Liver (tissue), 8 donors: ENCODE measurements at regions not wholly inside any gene's neighbourhood (a gene's known extent, or its start where the extent isn't known, plus 50 kb on each side); places are given as distances from the start of the nearest gene placed in this dataset.

Experiments used
- DNase-seq: peaks from one replicate; pipeline ENCODE4 v3.0.0-alpha.2; 2017; ENCODE audit warnings: low spot score
- H3K27ac ChIP-seq, 2 donors: one replicate each; pipeline ENCODE4 v1.7.0; 2013; ENCODE audit warnings: inconsistent platforms in 2 of 2, low read length in 2 of 2, control low read depth in 1 of 2, low read depth in 1 of 2, mild to moderate bottlenecking in 1 of 2
- H3K27me3 ChIP-seq, 4 donors: one replicate each; pipeline versions ENCODE4 v1.6.1 to v1.7.0; 2013; ENCODE audit warnings: low read length in 3 of 4, inconsistent platforms in 1 of 4, mild to moderate bottlenecking in 1 of 4, moderate library complexity in 1 of 4; ENCODE audit not compliant: control insufficient read depth in 4 of 4, insufficient read depth in 4 of 4
- H3K36me3 ChIP-seq, 4 donors: one replicate each; pipeline versions ENCODE4 v1.6.1 to v1.7.0; 2013; ENCODE audit warnings: low read length in 3 of 4, mild to moderate bottlenecking in 3 of 4, low read depth in 1 of 4, moderate library complexity in 1 of 4; ENCODE audit not compliant: control insufficient read depth in 4 of 4, insufficient read depth in 3 of 4
- H3K4me1 ChIP-seq, 4 donors: one replicate each; pipeline versions ENCODE4 v1.6.1 to v1.7.0; 2013; ENCODE audit warnings: low read length in 3 of 4, mild to moderate bottlenecking in 3 of 4, moderate library complexity in 1 of 4; ENCODE audit not compliant: control insufficient read depth in 4 of 4, insufficient read depth in 4 of 4
- H3K4me3 ChIP-seq, 3 donors: one replicate each; pipeline versions ENCODE4 v1.6.1 to v1.7.0; 2013; ENCODE audit warnings: low read length in 3 of 3, control low read depth in 1 of 3, low read depth in 1 of 3, mild to moderate bottlenecking in 1 of 3
- H3K9ac ChIP-seq, 2 donors: one replicate each; pipeline ENCODE4 v1.7.0; 2013; ENCODE audit warnings: low read length in 2 of 2, mild to moderate bottlenecking in 2 of 2, moderate library complexity in 2 of 2, control low read depth in 1 of 2, low read depth in 1 of 2
- H3K9me3 ChIP-seq, 4 donors: one replicate each; pipeline versions ENCODE4 v1.6.1 to v1.7.0; 2013; ENCODE audit warnings: low read length in 3 of 4; ENCODE audit not compliant: control insufficient read depth in 4 of 4
- EGR1 ChIP-seq, 2 donors: IDR thresholded peaks; 2 replicates each; pipeline ENCODE4 v1.6.1; 2016 to 2018; ENCODE audit warnings: antibody characterized with exemption in 2 of 2, low read depth in 2 of 2
- FOXA1 ChIP-seq: IDR thresholded peaks from 2 replicates; pipeline ENCODE4 v1.6.1; 2016; ENCODE audit warnings: antibody characterized with exemption
- FOXA2 ChIP-seq: IDR thresholded peaks from 2 replicates; pipeline ENCODE4 v1.6.1; 2016; ENCODE audit warnings: antibody characterized with exemption
- GABPA ChIP-seq, 2 donors: IDR thresholded peaks in 1 of 2; conservative IDR thresholded peaks in 1 of 2; 2 replicates each; pipeline ENCODE4 v1.6.1; 2016; ENCODE audit warnings: antibody characterized with exemption in 2 of 2, mild to moderate bottlenecking in 1 of 2, moderate library complexity in 1 of 2
- HNF4A ChIP-seq, 2 donors: conservative IDR thresholded peaks; 2 replicates each; pipeline ENCODE4 v1.6.1; 2016; ENCODE audit warnings: antibody characterized with exemption in 2 of 2, mild to moderate bottlenecking in 2 of 2
- HNF4G ChIP-seq: IDR thresholded peaks from 2 replicates; pipeline ENCODE4 v1.6.1; 2016; ENCODE audit warnings: antibody characterized with exemption
- JUND ChIP-seq, 2 donors: IDR thresholded peaks; 2 replicates each; pipeline ENCODE4 v1.6.1; 2016; ENCODE audit warnings: antibody characterized with exemption in 2 of 2
- NR2F2 ChIP-seq: IDR thresholded peaks from 2 replicates; pipeline ENCODE4 v1.6.1; 2016; ENCODE audit warnings: antibody characterized with exemption
- RAD21 ChIP-seq, 2 donors: IDR thresholded peaks; 2 replicates each; pipeline ENCODE4 v1.6.1; 2016; ENCODE audit warnings: antibody characterized with exemption in 2 of 2, mild to moderate bottlenecking in 2 of 2
- RXRA ChIP-seq, 2 donors: IDR thresholded peaks; 2 replicates each; pipeline ENCODE4 v1.6.1; 2017 to 2018; ENCODE audit warnings: antibody characterized with exemption in 2 of 2, mild to moderate bottlenecking in 1 of 2
- SP1 ChIP-seq: IDR thresholded peaks from 2 replicates; pipeline ENCODE4 v1.6.1; 2018; ENCODE audit warnings: antibody characterized with exemption, mild to moderate bottlenecking
- TAF1 ChIP-seq: conservative IDR thresholded peaks from 2 replicates; pipeline ENCODE4 v1.6.1; 2016; ENCODE audit warnings: antibody characterized with exemption, mild to moderate bottlenecking
- YY1 ChIP-seq: IDR thresholded peaks from 2 replicates; pipeline ENCODE4 v1.6.1; 2016; ENCODE audit warnings: antibody characterized with exemption, mild to moderate bottlenecking
- WGBS: extraction: QIAGEN DNeasy Blood & Tissue Kit; methylation state at CpG from one replicate; pipeline ENCODE4 v1.1.7; 2013; 5-methylcytosine and 5-hydroxymethylcytosine counted together
- TF ChIP-seq, protein P1 (sequence below): IDR thresholded peaks from 2 replicates; pipeline ENCODE4 v1.6.1; 2016; ENCODE audit warnings: antibody characterized with exemption
- TF ChIP-seq, protein P2 (sequence below): IDR thresholded peaks from 2 replicates; pipeline ENCODE4 v1.6.1; 2016; ENCODE audit warnings: antibody characterized with exemption
- TF ChIP-seq, protein P3 (sequence below): IDR thresholded peaks from 2 replicates; pipeline ENCODE4 v1.6.1; 2016; ENCODE audit warnings: antibody characterized with exemption
- TF ChIP-seq, protein P4 (sequence below): IDR thresholded peaks from 2 replicates; pipeline ENCODE4 v1.6.1; 2016; ENCODE audit warnings: antibody characterized with exemption, mild to moderate bottlenecking
- TF ChIP-seq, protein P5 (sequence below): fragments of 150-350 bp; IDR thresholded peaks from 2 replicates; pipeline ENCODE4 v1.5.1; 2017; ENCODE audit warnings: improper control_type of control experiment, low read depth, low read length; ENCODE audit not compliant: missing input control
- donor health status: healthy.
- donor health status: healthy.
- donor health status: healthy.
- donor health status: healthy.
- donor health status: healthy.

DNA sequence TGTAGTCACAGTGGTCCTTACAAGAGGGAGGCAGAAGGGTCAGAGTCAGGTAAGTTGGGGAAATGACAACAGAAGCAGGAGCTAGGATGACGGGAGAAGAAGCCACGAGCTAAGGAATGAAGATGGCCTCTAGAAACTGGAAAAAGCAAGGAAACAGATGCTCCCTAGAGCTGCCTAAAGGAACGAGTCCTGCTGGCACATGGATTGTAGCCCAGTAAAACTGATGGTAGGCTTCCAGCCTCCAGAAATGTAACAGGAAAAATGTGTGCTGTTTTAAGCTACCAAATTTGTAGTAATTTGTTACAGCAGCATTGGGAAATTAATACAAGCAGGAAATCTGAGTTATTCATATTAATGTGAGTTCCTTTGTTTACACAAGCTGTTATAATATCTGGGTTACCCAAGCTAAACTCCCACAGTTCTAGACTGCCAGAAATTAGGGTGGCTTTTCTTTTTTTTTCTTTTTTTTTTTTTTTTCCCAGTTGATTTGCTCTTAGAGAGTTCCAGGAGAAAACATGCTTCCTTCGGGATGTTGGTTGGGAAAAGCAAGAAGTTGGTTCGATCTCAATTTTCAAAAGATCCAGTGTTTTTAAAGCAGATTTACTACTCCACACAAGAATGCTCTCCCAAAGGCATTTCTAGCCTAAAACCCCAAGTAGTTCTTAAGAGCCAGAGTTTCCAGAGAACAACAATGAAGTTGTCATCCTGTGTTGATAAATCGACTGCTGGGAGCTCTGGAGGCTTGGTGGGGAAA lies 400.0 kb upstream of the SLC24A2 start:
- WGBS, result 54% methylated on average over 6 of the region's 6 CpGs
- Histone ChIP-seq H3K9me3 (no peaks in the 10 kb centered on the region), H3K4me3 (no peak overlapping the region), H3K4me1 (no peaks in the 10 kb centered on the region), H3K9ac (no peak overlapping the region), H3K36me3 (no peaks in the 10 kb centered on the region), H3K27me3 (peaks cover 0 to 3% (median 0%) of the 10 kb centered on the region in 4 donors), H3K27ac (no peak overlapping the region)
- TF ChIP-seq NR2F2, result no peak
- TF ChIP-seq FOXA1, result no peak
- TF ChIP-seq RXRA (IDR thresholded peaks at IDR 0.05), result no peak
- no peak for TF ChIP-seq YY1
- TF ChIP-seq, protein P1, sequence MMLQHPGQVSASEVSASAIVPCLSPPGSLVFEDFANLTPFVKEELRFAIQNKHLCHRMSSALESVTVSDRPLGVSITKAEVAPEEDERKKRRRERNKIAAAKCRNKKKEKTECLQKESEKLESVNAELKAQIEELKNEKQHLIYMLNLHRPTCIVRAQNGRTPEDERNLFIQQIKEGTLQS, result no peak
- no peak for TF ChIP-seq HNF4G
- TF ChIP-seq, protein P2, sequence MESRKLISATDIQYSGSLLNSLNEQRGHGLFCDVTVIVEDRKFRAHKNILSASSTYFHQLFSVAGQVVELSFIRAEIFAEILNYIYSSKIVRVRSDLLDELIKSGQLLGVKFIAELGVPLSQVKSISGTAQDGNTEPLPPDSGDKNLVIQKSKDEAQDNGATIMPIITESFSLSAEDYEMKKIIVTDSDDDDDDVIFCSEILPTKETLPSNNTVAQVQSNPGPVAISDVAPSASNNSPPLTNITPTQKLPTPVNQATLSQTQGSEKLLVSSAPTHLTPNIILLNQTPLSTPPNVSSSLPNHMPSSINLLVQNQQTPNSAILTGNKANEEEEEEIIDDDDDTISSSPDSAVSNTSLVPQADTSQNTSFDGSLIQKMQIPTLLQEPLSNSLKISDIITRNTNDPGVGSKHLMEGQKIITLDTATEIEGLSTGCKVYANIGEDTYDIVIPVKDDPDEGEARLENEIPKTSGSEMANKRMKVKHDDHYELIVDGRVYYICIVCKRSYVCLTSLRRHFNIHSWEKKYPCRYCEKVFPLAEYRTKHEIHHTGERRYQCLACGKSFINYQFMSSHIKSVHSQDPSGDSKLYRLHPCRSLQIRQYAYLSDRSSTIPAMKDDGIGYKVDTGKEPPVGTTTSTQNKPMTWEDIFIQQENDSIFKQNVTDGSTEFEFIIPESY, result no peak
- no peak for TF ChIP-seq FOXA2
- no peak for TF ChIP-seq RAD21 (IDR thresholded peaks at IDR 0.05)
- TF ChIP-seq HNF4A (conservative IDR thresholded peaks at IDR 0.05), result no peak
- no peak for TF ChIP-seq JUND (IDR thresholded peaks at IDR 0.05)
- TF ChIP-seq, protein P3, sequence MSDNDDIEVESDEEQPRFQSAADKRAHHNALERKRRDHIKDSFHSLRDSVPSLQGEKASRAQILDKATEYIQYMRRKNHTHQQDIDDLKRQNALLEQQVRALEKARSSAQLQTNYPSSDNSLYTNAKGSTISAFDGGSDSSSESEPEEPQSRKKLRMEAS, result no peak
- TF ChIP-seq SP1, result no peak
- no peak for TF ChIP-seq GABPA (IDR thresholded peaks at IDR 0.05 in 1 of 2, conservative IDR thresholded peaks at IDR 0.05 in 1 of 2)
- TF ChIP-seq, protein P4, sequence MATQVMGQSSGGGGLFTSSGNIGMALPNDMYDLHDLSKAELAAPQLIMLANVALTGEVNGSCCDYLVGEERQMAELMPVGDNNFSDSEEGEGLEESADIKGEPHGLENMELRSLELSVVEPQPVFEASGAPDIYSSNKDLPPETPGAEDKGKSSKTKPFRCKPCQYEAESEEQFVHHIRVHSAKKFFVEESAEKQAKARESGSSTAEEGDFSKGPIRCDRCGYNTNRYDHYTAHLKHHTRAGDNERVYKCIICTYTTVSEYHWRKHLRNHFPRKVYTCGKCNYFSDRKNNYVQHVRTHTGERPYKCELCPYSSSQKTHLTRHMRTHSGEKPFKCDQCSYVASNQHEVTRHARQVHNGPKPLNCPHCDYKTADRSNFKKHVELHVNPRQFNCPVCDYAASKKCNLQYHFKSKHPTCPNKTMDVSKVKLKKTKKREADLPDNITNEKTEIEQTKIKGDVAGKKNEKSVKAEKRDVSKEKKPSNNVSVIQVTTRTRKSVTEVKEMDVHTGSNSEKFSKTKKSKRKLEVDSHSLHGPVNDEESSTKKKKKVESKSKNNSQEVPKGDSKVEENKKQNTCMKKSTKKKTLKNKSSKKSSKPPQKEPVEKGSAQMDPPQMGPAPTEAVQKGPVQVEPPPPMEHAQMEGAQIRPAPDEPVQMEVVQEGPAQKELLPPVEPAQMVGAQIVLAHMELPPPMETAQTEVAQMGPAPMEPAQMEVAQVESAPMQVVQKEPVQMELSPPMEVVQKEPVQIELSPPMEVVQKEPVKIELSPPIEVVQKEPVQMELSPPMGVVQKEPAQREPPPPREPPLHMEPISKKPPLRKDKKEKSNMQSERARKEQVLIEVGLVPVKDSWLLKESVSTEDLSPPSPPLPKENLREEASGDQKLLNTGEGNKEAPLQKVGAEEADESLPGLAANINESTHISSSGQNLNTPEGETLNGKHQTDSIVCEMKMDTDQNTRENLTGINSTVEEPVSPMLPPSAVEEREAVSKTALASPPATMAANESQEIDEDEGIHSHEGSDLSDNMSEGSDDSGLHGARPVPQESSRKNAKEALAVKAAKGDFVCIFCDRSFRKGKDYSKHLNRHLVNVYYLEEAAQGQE, result no peak
- no peak for TF ChIP-seq TAF1
- no peak for TF ChIP-seq EGR1 (IDR thresholded peaks at IDR 0.05; ENCODE audit: low read depth in 2 of 2)
- TF ChIP-seq, protein P5, sequence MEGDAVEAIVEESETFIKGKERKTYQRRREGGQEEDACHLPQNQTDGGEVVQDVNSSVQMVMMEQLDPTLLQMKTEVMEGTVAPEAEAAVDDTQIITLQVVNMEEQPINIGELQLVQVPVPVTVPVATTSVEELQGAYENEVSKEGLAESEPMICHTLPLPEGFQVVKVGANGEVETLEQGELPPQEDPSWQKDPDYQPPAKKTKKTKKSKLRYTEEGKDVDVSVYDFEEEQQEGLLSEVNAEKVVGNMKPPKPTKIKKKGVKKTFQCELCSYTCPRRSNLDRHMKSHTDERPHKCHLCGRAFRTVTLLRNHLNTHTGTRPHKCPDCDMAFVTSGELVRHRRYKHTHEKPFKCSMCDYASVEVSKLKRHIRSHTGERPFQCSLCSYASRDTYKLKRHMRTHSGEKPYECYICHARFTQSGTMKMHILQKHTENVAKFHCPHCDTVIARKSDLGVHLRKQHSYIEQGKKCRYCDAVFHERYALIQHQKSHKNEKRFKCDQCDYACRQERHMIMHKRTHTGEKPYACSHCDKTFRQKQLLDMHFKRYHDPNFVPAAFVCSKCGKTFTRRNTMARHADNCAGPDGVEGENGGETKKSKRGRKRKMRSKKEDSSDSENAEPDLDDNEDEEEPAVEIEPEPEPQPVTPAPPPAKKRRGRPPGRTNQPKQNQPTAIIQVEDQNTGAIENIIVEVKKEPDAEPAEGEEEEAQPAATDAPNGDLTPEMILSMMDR, result no peak
- no peak for DNase-seq
